ENCODE measurements at regions not wholly inside any gene's neighbourhood (a gene's known extent, or its start where the extent isn't known, plus 50 kb on each side); places are given as distances from the start of the nearest gene placed in this dataset.

- DNase-seq (ENCODE audit: low read depth in 2 of 3, low spot score in 1 of 3) = no peak
Measured at GRCh38 chr12:91931111-91931510, 214.5 kb downstream of the BTG1 start.

- DNase-seq (ENCODE audit: low read depth in 2 of 3, low spot score in 1 of 3) = no peak
Measured at GRCh38 chr12:91928501-91928900, 217.1 kb downstream of the BTG1 start.

- no peak for DNase-seq (ENCODE audit: low read depth in 2 of 3, low spot score in 1 of 3)
Measured at GRCh38 chr12:91926848-91927247, 218.8 kb downstream of the BTG1 start.

- DNase-seq (ENCODE audit: low read depth in 2 of 3, low spot score in 1 of 3) = no peak
Measured at GRCh38 chr12:91924827-91925226, 220.8 kb downstream of the BTG1 start.

- DNase-seq (ENCODE audit: low read depth in 2 of 3, low spot score in 1 of 3) = no peak
Measured at GRCh38 chr12:91923864-91924263, 221.8 kb downstream of the BTG1 start.

- no peak for DNase-seq (ENCODE audit: low read depth in 2 of 3, low spot score in 1 of 3)
Measured at GRCh38 chr12:91922674-91923073, 223.0 kb downstream of the BTG1 start.

GRCh38 chr12:91922139-91922538 lies 223.5 kb downstream of the BTG1 start:
- no peak for DNase-seq (ENCODE audit: low read depth in 2 of 3, low spot score in 1 of 3)

GRCh38 chr12:91921555-91921954 lies 224.1 kb downstream of the BTG1 start:
- no peak for DNase-seq (ENCODE audit: low read depth in 2 of 3, low spot score in 1 of 3)

- no peak for DNase-seq (ENCODE audit: low read depth in 2 of 3, low spot score in 1 of 3)
Measured at GRCh38 chr12:91920741-91921140, 224.9 kb downstream of the BTG1 start.

GRCh38 chr12:91920276-91920675 lies 225.4 kb downstream of the BTG1 start:
- DNase-seq (ENCODE audit: low read depth in 2 of 3, low spot score in 1 of 3) = no peak

- no peak for DNase-seq (ENCODE audit: low read depth in 2 of 3, low spot score in 1 of 3)
Measured at GRCh38 chr12:91918431-91918830, 227.2 kb downstream of the BTG1 start.

- DNase-seq (ENCODE audit: low read depth in 2 of 3, low spot score in 1 of 3) = no peak
Measured at GRCh38 chr12:91914701-91915100, 230.9 kb downstream of the BTG1 start.

GRCh38 chr12:91913651-91914050 lies 232.0 kb downstream of the BTG1 start:
- no peak for DNase-seq (ENCODE audit: low read depth in 2 of 3, low spot score in 1 of 3)

- no peak for DNase-seq (ENCODE audit: low read depth in 2 of 3, low spot score in 1 of 3)
Measured at GRCh38 chr12:91913124-91913523, 232.5 kb downstream of the BTG1 start.

GRCh38 chr12:91912178-91912577 lies 233.5 kb downstream of the BTG1 start:
- DNase-seq (ENCODE audit: low read depth in 2 of 3, low spot score in 1 of 3) = no peak

- no peak for DNase-seq (ENCODE audit: low read depth in 2 of 3, low spot score in 1 of 3)
Measured at GRCh38 chr12:91910871-91911388, 234.7 kb downstream of the BTG1 start.

GRCh38 chr12:91902860-91903683 lies 242.6 kb downstream of the BTG1 start:
- DNase-seq (ENCODE audit: low read depth in 2 of 3, low spot score in 1 of 3) = no peak

- no peak for DNase-seq (ENCODE audit: low read depth in 2 of 3, low spot score in 1 of 3)
Measured at GRCh38 chr12:91901381-91902074, 244.1 kb downstream of the BTG1 start.

GRCh38 chr12:91900971-91901370 lies 244.7 kb downstream of the BTG1 start:
- no peak for DNase-seq (ENCODE audit: low read depth in 2 of 3, low spot score in 1 of 3)

GRCh38 chr12:91899056-91899455 lies 246.6 kb downstream of the BTG1 start:
- no peak for DNase-seq (ENCODE audit: low read depth in 2 of 3, low spot score in 1 of 3)

GRCh38 chr12:91897025-91897515 lies 248.6 kb downstream of the BTG1 start:
- no peak for DNase-seq (ENCODE audit: low read depth in 2 of 3, low spot score in 1 of 3)

All from stimulated activated CD4-positive, alpha-beta T cell treated with anti-CD3 and anti-CD28 coated beads, Interleukin-12 subunit alpha, Interleukin-12 subunit beta, amount 100 ng/mL, for 48 hours (primary cell).